Upper lobe of right lung (tissue), 1 donor: ENCODE measurements at regions not wholly inside any gene's neighbourhood (a gene's known extent, or its start where the extent isn't known, plus 50 kb on each side); places are given as distances from the start of the nearest gene placed in this dataset.

ENCODE experiments used
- ATAC-seq: fragments of 200-7000 bp; cut with Tn5 transposase; one replicate; pipeline ENCODE4 v1.9.1; 2020; ENCODE audit warnings: mild to moderate bottlenecking, moderate library complexity
- DNase-seq: peaks from one replicate; pipeline ENCODE4 v3.0.0-alpha.2; 2020
- H3K27ac ChIP-seq: fragments of 200-600 bp; one replicate; pipeline ENCODE4 v1.8.0; 2022
- H3K27me3 ChIP-seq: fragments of 200-600 bp; one replicate; pipeline ENCODE4 v1.8.0; 2022; ENCODE audit warnings: mild to moderate bottlenecking
- H3K36me3 ChIP-seq: fragments of 200-600 bp; one replicate; pipeline ENCODE4 v1.8.0; 2022
- H3K4me1 ChIP-seq: fragments of 200-600 bp; one replicate; pipeline ENCODE4 v1.8.0; 2022
- H3K4me3 ChIP-seq: fragments of 200-600 bp; one replicate; pipeline ENCODE4 v1.8.0; 2022; ENCODE audit warnings: mild to moderate bottlenecking
- H3K9me3 ChIP-seq: fragments of 200-600 bp; one replicate; pipeline ENCODE4 v1.8.0; 2022
- intact Hi-C: fragments of 100-400 bp; cut with DNase I; formaldehyde crosslinking; loops from one replicate; pipeline ENCODE4 v1.11.0; 2022
- TF ChIP-seq, protein P1 (sequence below): fragments of 200-600 bp; IDR thresholded peaks from one replicate; pipeline ENCODE4 v1.8.0; 2022; ENCODE audit warnings: antibody characterized with exemption
- donor health status: DM: no; HTN: yes; CAD: no; lungs with severe emphysema.

DNA sequence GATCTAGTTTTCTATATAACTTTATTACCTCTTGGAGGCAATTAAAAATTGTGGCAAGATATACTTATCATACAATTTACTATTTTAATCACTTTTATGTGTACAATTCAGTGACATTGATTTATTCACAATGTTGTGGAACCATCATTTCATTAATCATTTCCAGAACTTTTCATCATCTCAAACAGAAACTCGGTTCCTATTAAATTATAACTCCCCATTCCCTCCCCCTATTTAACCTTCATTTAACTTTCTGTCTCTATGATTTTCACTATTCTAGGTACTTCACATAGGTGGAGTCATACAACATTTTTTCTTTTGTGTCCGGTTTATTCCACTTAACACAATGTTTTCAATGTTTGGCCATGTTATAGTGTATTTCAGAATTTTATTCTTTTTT is 252.8 kb downstream of the REEP3 start:
- H3K27me3 ChIP-seq = no peaks in the 10 kb centered on the region
- intact Hi-C loops = no loop called here

DNA sequence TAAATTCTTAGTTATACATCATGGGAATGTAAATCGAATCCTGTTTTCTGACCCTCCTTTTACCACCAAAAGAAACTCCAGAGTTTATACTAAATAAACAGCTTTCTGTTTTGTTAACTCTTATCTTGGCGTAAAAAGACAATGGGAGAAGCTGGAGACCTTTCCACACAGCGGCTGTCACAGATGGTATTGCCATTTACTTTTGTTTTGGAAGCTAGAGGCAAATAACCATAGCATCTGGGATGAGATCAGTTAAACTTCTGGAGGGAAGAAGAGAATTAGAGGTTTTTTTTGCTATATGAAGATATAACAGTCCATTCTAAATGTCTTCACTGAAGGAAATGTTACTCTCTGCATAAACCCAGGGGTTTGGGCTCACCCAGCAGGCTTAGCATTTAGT is 258.9 kb downstream of the REEP3 start:
- Histone ChIP-seq H3K9me3 (no peaks in the 10 kb centered on the region), H3K4me1 (no peaks in the 10 kb centered on the region), H3K27ac (no peak overlapping the region), H3K36me3 (no peaks in the 10 kb centered on the region), H3K4me3 (no peak overlapping the region), H3K27me3 (no peaks in the 10 kb centered on the region)
- TF ChIP-seq, protein P1, sequence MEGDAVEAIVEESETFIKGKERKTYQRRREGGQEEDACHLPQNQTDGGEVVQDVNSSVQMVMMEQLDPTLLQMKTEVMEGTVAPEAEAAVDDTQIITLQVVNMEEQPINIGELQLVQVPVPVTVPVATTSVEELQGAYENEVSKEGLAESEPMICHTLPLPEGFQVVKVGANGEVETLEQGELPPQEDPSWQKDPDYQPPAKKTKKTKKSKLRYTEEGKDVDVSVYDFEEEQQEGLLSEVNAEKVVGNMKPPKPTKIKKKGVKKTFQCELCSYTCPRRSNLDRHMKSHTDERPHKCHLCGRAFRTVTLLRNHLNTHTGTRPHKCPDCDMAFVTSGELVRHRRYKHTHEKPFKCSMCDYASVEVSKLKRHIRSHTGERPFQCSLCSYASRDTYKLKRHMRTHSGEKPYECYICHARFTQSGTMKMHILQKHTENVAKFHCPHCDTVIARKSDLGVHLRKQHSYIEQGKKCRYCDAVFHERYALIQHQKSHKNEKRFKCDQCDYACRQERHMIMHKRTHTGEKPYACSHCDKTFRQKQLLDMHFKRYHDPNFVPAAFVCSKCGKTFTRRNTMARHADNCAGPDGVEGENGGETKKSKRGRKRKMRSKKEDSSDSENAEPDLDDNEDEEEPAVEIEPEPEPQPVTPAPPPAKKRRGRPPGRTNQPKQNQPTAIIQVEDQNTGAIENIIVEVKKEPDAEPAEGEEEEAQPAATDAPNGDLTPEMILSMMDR = no peak
- DNase-seq (no peak), ATAC-seq (no peak)
- intact Hi-C loops = no loop called here

More for the DNA sequence above, 252.8 kb downstream of the REEP3 start:
- ATAC-seq (no peak), DNase-seq (no peak)
- H3K27ac ChIP-seq = no peak overlapping the region
- H3K36me3 ChIP-seq = no peaks in the 10 kb centered on the region
- TF ChIP-seq, protein P1 = no peak
- no peaks in the 10 kb centered on the region for H3K4me1 ChIP-seq
- H3K4me3 ChIP-seq = no peak overlapping the region
- H3K9me3 ChIP-seq = no peaks in the 10 kb centered on the region

DNA sequence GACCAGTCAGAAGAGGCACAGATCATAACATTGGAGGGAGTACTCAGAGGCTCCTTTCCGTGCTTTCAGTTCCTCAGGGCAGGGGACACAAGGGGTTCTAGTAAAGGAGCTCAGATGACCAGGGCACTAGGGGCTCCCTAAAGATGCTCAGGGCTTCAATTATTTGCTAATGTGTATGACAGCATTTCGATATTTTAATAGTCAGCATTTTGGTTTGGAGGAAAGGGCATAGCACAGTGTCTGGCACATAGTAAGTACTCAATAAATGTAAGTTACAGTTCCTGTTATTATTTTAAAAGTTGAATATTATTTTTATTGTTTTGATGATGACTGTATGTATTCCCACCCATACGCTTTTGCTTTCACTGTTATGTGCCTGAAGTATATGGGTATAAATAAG is 260.0 kb downstream of the REEP3 start:
- Histone ChIP-seq H3K27me3 (no peaks in the 10 kb centered on the region), H3K36me3 (no peaks in the 10 kb centered on the region), H3K4me1 (no peaks in the 10 kb centered on the region), H3K27ac (no peak overlapping the region), H3K4me3 (no peak overlapping the region), H3K9me3 (no peaks in the 10 kb centered on the region)
- TF ChIP-seq, protein P1 = no peak
- ATAC-seq (no peak), DNase-seq (no peak)
- intact Hi-C loops = no loop called here

DNA sequence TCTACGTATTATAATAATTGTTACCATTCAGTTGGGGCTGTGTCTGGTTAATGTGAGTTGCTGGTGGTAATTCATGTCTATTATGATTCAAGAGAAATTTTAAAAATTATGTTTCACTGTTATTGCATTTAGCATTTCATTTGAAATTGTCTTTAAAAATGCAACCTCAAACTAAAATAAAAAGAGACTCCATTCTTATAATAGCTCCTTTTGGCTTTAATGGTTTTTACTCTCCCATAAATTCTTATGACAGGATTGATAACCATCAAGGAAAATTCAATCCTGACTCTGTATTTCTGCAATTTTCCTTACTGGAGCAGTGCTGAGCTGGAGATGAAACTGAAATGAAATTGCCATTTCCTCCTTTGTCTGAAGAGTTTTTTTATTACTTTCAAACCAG is 262.7 kb downstream of the REEP3 start:
- TF ChIP-seq, protein P1 = no peak
- intact Hi-C loops = no loop called here
- no peak overlapping the region for H3K4me3 ChIP-seq
- ATAC-seq (no peak), DNase-seq (no peak)
- no peaks in the 10 kb centered on the region for H3K36me3 ChIP-seq
- H3K9me3 ChIP-seq = no peaks in the 10 kb centered on the region
- H3K4me1 ChIP-seq = no peaks in the 10 kb centered on the region
- H3K27me3 ChIP-seq = no peaks in the 10 kb centered on the region
- no peak overlapping the region for H3K27ac ChIP-seq

DNA sequence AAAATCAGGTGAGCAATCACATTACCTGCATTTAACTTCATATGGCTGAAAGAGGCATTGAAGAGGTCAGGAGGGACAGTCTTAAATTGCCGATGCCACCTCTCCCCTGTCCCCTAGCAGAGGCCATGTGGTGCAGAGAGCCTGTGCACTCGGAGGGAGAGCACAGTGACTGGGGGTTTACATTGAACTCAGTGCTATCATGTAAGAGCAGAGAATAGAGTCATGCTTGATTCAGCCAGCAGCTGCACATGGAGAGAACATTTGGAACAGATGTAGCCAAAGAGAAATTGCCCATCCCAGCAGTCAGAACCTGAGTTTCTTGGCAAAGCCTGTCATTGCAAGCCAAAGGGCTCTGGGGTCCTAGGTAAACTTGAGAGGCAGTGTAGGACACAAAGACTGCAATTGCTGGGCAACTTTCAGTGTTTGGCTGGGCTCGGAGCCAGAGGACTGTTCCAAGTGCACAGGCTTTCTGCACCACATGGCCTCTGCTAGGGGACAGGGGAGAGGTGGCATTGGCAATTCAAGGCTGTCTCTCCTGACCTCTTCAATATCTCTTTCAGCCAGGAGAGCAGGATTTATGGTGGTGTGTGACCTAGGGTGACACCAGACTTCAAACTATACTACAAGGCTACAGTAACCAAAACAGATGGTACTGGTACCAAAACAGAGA is 267.1 kb downstream of the REEP3 start:
- DNase-seq (no peak), ATAC-seq (no peak)
- H3K27ac ChIP-seq = no peak overlapping the region
- TF ChIP-seq, protein P1 = no peak
- no peaks in the 10 kb centered on the region for H3K9me3 ChIP-seq
- no peaks in the 10 kb centered on the region for H3K4me1 ChIP-seq
- no peaks in the 10 kb centered on the region for H3K27me3 ChIP-seq
- no peak overlapping the region for H3K4me3 ChIP-seq
- no peaks in the 10 kb centered on the region for H3K36me3 ChIP-seq
- intact Hi-C loops = no loop called here
